C4-2B (cell line): ENCODE measurements at regions not wholly inside any gene's neighbourhood (a gene's known extent, or its start where the extent isn't known, plus 50 kb on each side); places are given as distances from the start of the nearest gene placed in this dataset.

ENCODE experiments used
- H3K27ac ChIP-seq: fragments of 450-650 bp; 2 replicates; pipeline ENCODE4 v1.5.1; 2017
- CTCF ChIP-seq: fragments of 450-650 bp; conservative IDR thresholded peaks from 2 replicates; pipeline ENCODE4 v1.5.1; 2017; ENCODE audit warnings: mild to moderate bottlenecking
- ZFX ChIP-seq: fragments of 450-650 bp; IDR thresholded peaks from 2 replicates; pipeline ENCODE4 v1.6.1; 2017

GRCh38 chr3:8286749-8287148 is 214.9 kb upstream of the LMCD1 start:
- no peak for TF ChIP-seq ZFX
- no peak for TF ChIP-seq CTCF
- no peak overlapping the region for H3K27ac ChIP-seq

DNA sequence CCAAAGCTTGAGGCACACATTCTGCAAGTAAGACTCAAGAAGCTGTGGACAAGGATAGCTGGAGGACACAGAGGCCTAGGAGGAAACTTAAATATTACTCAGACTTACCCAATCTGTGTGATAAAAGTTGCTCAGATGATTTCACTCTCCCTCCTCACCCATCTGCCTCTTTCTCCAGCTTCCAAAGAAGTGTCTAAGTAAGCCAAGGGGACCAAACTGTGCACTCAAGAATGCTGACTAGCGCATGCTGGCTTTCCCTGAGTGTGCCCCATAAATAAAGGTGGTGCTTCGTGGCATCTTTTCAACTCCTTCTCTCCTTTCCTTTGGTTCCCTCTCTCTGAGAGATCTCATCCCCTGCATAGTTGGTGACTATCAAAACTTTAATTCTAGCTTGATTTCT is 211.0 kb upstream of the LMCD1 start:
- no peak overlapping the region for H3K27ac ChIP-seq
- no peak for TF ChIP-seq CTCF

- no peak overlapping the region for H3K27ac ChIP-seq
- TF ChIP-seq ZFX (no peak), CTCF (no peak)
These were observed 205.2 kb upstream of the LMCD1 start for GRCh38 chr3:8296461-8296860.

- no peak for TF ChIP-seq ZFX
- TF ChIP-seq CTCF, result no peak
- no peak overlapping the region for H3K27ac ChIP-seq
These were observed 203.3 kb upstream of the LMCD1 start for GRCh38 chr3:8298021-8298954.

- no peak for TF ChIP-seq ZFX
- peak; percentile 82 for TF ChIP-seq CTCF
These were observed 199.5 kb upstream of the LMCD1 start for GRCh38 chr3:8301977-8302735.

GRCh38 chr3:8303466-8303865 is 198.2 kb upstream of the LMCD1 start:
- no peak overlapping the region for H3K27ac ChIP-seq
- TF ChIP-seq ZFX (no peak), CTCF (no peak)

More at GRCh38 chr3:8301977-8302735, 199.5 kb upstream of the LMCD1 start:
- H3K27ac ChIP-seq, result no peak overlapping the region

- no peak overlapping the region for H3K27ac ChIP-seq
- TF ChIP-seq ZFX (no peak), CTCF (no peak)
These were observed 196.3 kb upstream of the LMCD1 start for GRCh38 chr3:8305371-8305770.
